HCT116 (cell line): ENCODE measurements at regions not wholly inside any gene's neighbourhood (a gene's known extent, or its start where the extent isn't known, plus 50 kb on each side); places are given as distances from the start of the nearest gene placed in this dataset.

Experiments used
- ATAC-seq: fragments of 200-7000 bp; cut with Tn5 transposase; 2 replicates; pipeline ENCODE4 v1.9.1; 2020; ENCODE audit warnings: mild to moderate bottlenecking, moderate library complexity
- BruUV-seq: library from RNA; stranded (reverse); fragments of 400-500 nt; replicated peaks from 2 replicates; lab custom pipeline; 2021; lab: Mats Ljungman, UMichigan
- CTCF ChIA-PET: fragments of 300-600 bp; sonication (Branson Sonifier 250); formaldehyde crosslinking; loops from one replicate; lab custom pipeline; 2021; ENCODE audit warnings: antibody characterized with exemption; lab: Charles Lee
- POLR2A ChIA-PET: fragments of 300-600, 350-600 bp; sonication (Branson Sonifier 250); formaldehyde crosslinking; loops from one replicate; lab custom pipeline; 2021; ENCODE audit warnings: antibody characterized with exemption; lab: Charles Lee
- RAD21 ChIA-PET, 2 experiments: fragments of 300-600 bp; sonication (Branson Sonifier 250); formaldehyde crosslinking; loops; one replicate each; lab custom pipeline; 2023; ENCODE audit warnings: low total read pairs in 2 of 2; ENCODE audit not compliant: uncharacterized antibody in 2 of 2, unreplicated experiment in 2 of 2, low non-redundant PET in 1 of 2; lab: Charles Lee
- DNase-seq: peaks from one replicate; pipeline ENCODE4 v3.0.0-alpha.2; 2010; ENCODE audit warnings: low read depth, low spot score
- H2AFZ ChIP-seq: fragments of 200-600 bp; shearing (Covaris generic), sonication (generic); 2 replicates; pipeline ENCODE4 v1.6.1; 2017; ENCODE audit warnings: low read depth, mixed run types, mixed read lengths, antibody characterized with exemption, low read length; ENCODE audit not compliant: poor library complexity, severe bottlenecking
- H3K27ac ChIP-seq: 2 replicates; pipeline ENCODE4 v1.5.1; 2012; ENCODE audit warnings: low read depth, low read length
- H3K27me3 ChIP-seq: fragments of 200-600 bp; sonication (generic); 2 replicates; pipeline ENCODE4 v1.6.1; 2016; ENCODE audit warnings: mixed run types, low read length, mixed read lengths; ENCODE audit not compliant: insufficient read depth
- H3K36me3 ChIP-seq, 2 experiments: fragments of 200-500 bp in 1 of 2; fragments of 200-600 bp in 1 of 2; sonication (Bioruptor generic) in 1 of 2; sonication (generic) in 1 of 2; 2 replicates each; pipeline versions ENCODE4 v1.5.1 to v1.6.1; 2014 to 2016; ENCODE audit warnings: low read length in 2 of 2, inconsistent platforms in 1 of 2, mixed read lengths in 1 of 2, mixed run types in 1 of 2; ENCODE audit not compliant: insufficient read depth in 2 of 2, control insufficient read depth in 1 of 2
- H3K4me1 ChIP-seq, 2 experiments: fragments of 200-600 bp in 1 of 2; sonication (generic) in 1 of 2; 2 replicates each; pipeline versions ENCODE4 v1.5.1 to v1.6.1; 2012 to 2017; ENCODE audit warnings: low read length in 2 of 2, inconsistent platforms in 1 of 2, mild to moderate bottlenecking in 1 of 2, mixed read lengths in 1 of 2, mixed run types in 1 of 2, moderate library complexity in 1 of 2; ENCODE audit not compliant: insufficient read depth in 2 of 2, control insufficient read depth in 1 of 2
- H3K4me2 ChIP-seq: fragments of 200-600 bp; sonication (generic); 2 replicates; pipeline ENCODE4 v1.6.1; 2017; ENCODE audit warnings: mixed run types, low read length, mixed read lengths
- H3K4me3 ChIP-seq, 2 experiments: fragments of 200-600 bp in 1 of 2; sonication (generic) in 1 of 2; replicated peaks in 1 of 2; 2 replicates each; pipeline ENCODE4 v1.5.1; 2011 to 2016; ENCODE audit warnings: low read length in 2 of 2, control low read depth in 1 of 2, low read depth in 1 of 2, mild to moderate bottlenecking in 1 of 2, mixed read lengths in 1 of 2, mixed run types in 1 of 2
- H3K79me2 ChIP-seq: fragments of 200-600 bp; sonication (generic); 2 replicates; pipeline ENCODE4 v1.6.1; 2017; ENCODE audit warnings: mild to moderate bottlenecking, mixed run types, low read length, moderate library complexity, mixed read lengths; ENCODE audit not compliant: insufficient read depth
- H3K9ac ChIP-seq: fragments of 200-600 bp; sonication (generic); 2 replicates; pipeline ENCODE4 v1.6.1; 2016; ENCODE audit warnings: low read length, mixed read lengths
- H3K9me2 ChIP-seq: fragments of 200-600 bp; sonication (generic), shearing (Covaris generic); 2 replicates; pipeline ENCODE4 v1.6.1; 2017; ENCODE audit warnings: mixed run types, mild to moderate bottlenecking, moderate library complexity; ENCODE audit not compliant: insufficient read depth
- H3K9me3 ChIP-seq, 2 experiments: fragments of 200-500 bp in 1 of 2; fragments of 200-600 bp in 1 of 2; sonication (Bioruptor generic) in 1 of 2; sonication (generic) in 1 of 2; 2 replicates each; pipeline ENCODE4 v1.6.1; 2014 to 2017; ENCODE audit warnings: low read length in 2 of 2, mixed read lengths in 2 of 2, inconsistent platforms in 1 of 2, low read depth in 1 of 2, mild to moderate bottlenecking in 1 of 2, mixed run types in 1 of 2, moderate library complexity in 1 of 2; ENCODE audit not compliant: control insufficient read depth in 1 of 2, insufficient read depth in 1 of 2
- H4K20me1 ChIP-seq: fragments of 200-600 bp; sonication (generic), shearing (Covaris generic); 2 replicates; pipeline ENCODE4 v1.6.1; 2017; ENCODE audit warnings: mixed run types, mild to moderate bottlenecking, moderate library complexity; ENCODE audit not compliant: insufficient read depth
- CBX3 ChIP-seq: IDR thresholded peaks from 2 replicates; pipeline ENCODE4 v1.6.1; 2012; ENCODE audit warnings: low read depth
- CEBPB ChIP-seq: IDR thresholded peaks from 2 replicates; pipeline ENCODE4 v1.6.1; 2012; ENCODE audit warnings: low read depth
- EGR1 ChIP-seq: IDR thresholded peaks from 2 replicates; pipeline ENCODE4 v1.6.1; 2012; ENCODE audit warnings: low read depth
- ELF1 ChIP-seq: IDR thresholded peaks from 2 replicates; pipeline ENCODE4 v1.6.1; 2012; ENCODE audit warnings: low read depth, borderline replicate concordance
- EZH2 ChIP-seq: fragments of 200-600 bp; sonication (generic); IDR thresholded peaks from 2 replicates; pipeline ENCODE4 v1.6.1; 2017; ENCODE audit warnings: antibody characterized with exemption, mixed run types
- EZH2phosphoT487 ChIP-seq: fragments of 200-600 bp; IDR thresholded peaks from 2 replicates; pipeline ENCODE4 v1.6.1; 2018; ENCODE audit warnings: antibody characterized with exemption, borderline replicate concordance
- JUND ChIP-seq: IDR thresholded peaks from 2 replicates; pipeline ENCODE4 v1.6.1; 2012
- POLR2A ChIP-seq: IDR thresholded peaks from 2 replicates; pipeline ENCODE4 v1.7.0; 2011; ENCODE audit warnings: borderline replicate concordance; ENCODE audit not compliant: insufficient read depth, insufficient read length; ENCODE audit errors: extremely low read depth
- POLR2AphosphoS5 ChIP-seq: IDR thresholded peaks from 2 replicates; pipeline ENCODE4 v1.6.1; 2011; ENCODE audit warnings: mild to moderate bottlenecking, low read depth, low read length, moderate library complexity
- RAD21 ChIP-seq: IDR thresholded peaks from 2 replicates; pipeline ENCODE4 v1.6.1; 2012; ENCODE audit warnings: low read depth, mild to moderate bottlenecking
- SIN3A ChIP-seq: IDR thresholded peaks from 2 replicates; pipeline ENCODE4 v1.6.1; 2012; ENCODE audit warnings: low read depth
- SRF ChIP-seq: IDR thresholded peaks from 2 replicates; pipeline ENCODE4 v1.6.1; 2012; ENCODE audit warnings: low read depth
- TCF7L2 ChIP-seq: IDR thresholded peaks from 2 replicates; pipeline ENCODE4 v1.7.0; 2011; ENCODE audit warnings: borderline replicate concordance, inconsistent platforms; ENCODE audit not compliant: insufficient read depth, insufficient read length; ENCODE audit errors: extremely low read depth
- ZFX ChIP-seq: fragments of 450-650 bp; IDR thresholded peaks from 2 replicates; pipeline ENCODE4 v1.6.1; 2017
- ZNF274 ChIP-seq: fragments of 200-500 bp; sonication (Bioruptor generic); IDR thresholded peaks from 2 replicates; pipeline ENCODE4 v1.6.1; 2014; ENCODE audit warnings: mild to moderate bottlenecking, low read depth, low read length, inconsistent platforms
- intact Hi-C: fragments of 100-400 bp; cut with micrococcal nuclease; formaldehyde crosslinking; loops from 2 replicates; pipeline ENCODE4 v1.10.0; 2022
- TF ChIP-seq, protein P1 (sequence below): IDR thresholded peaks from 2 replicates; pipeline ENCODE4 v1.6.1; 2011; ENCODE audit warnings: mild to moderate bottlenecking, low read length, moderate library complexity; ENCODE audit not compliant: insufficient replicate concordance; ENCODE audit errors: extremely low read depth
- TF ChIP-seq, protein P2 (sequence below): IDR thresholded peaks from 2 replicates; pipeline ENCODE4 v1.6.1; 2012
- TF ChIP-seq, protein P3 (sequence below): IDR thresholded peaks from 2 replicates; pipeline ENCODE4 v1.6.1; 2012; ENCODE audit warnings: low read depth
- TF ChIP-seq, protein P4 (sequence below), 3 experiments: fragments of 200-600 bp in 1 of 3; sonication (generic) in 1 of 3; IDR thresholded peaks in 2 of 3; conservative IDR thresholded peaks in 1 of 3; 2 replicates each; pipeline ENCODE4 v1.5.1; 2012 to 2017; ENCODE audit warnings: low read depth in 2 of 3, low read length in 2 of 3, antibody characterized with exemption in 1 of 3, borderline replicate concordance in 1 of 3, control low read depth in 1 of 3, mild to moderate bottlenecking in 1 of 3, mixed read lengths in 1 of 3, mixed run types in 1 of 3, moderate library complexity in 1 of 3; ENCODE audit not compliant: insufficient read depth in 1 of 3

DNA sequence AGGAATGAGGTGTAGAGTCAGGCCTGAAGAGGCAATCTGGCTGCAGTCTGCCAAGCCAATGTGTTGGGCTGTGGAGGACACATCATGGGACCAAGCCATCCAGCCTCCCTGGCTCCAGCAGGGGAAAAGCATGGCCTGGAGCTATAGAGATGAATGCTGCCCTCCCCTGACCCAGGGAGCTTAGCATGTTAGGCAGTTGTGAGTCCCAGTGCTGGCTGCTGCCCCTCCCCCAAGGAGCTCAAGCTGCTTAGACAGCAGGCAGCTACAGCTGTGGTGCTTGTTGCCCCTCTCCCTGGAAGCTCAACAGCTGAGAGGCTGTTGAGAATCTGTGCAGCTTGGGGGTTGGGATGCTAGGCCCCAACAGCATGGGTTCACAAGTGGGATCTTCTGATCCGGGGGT is 85.6 kb upstream of the DNAJC19 start:
- Histone ChIP-seq H3K27ac (no peak overlapping the region), H3K79me2 (no peaks in the 10 kb centered on the region), H3K4me2 (no peak overlapping the region), H3K9ac (no peak overlapping the region), H3K4me3 (no peak overlapping the region), H4K20me1 (no peaks in the 10 kb centered on the region), H3K36me3 (no peaks in the 10 kb centered on the region), H3K9me3 (no peaks in the 10 kb centered on the region), H3K9me2 (no peaks in the 10 kb centered on the region), H3K4me1 (no peaks in the 10 kb centered on the region), H2AFZ (no peak overlapping the region), H3K27me3 (peaks cover 9% of the 10 kb centered on the region; the same call in 1 of the 2 replicates)
- POLR2A ChIA-PET, result no interaction called here
- TF ChIP-seq EGR1, result no peak
- TF ChIP-seq POLR2A, result no peak
- TF ChIP-seq EZH2phosphoT487, result no peak
- TF ChIP-seq EZH2, result no peak
- no peak for TF ChIP-seq ZFX
- TF ChIP-seq SIN3A, result no peak
- TF ChIP-seq, protein P1, sequence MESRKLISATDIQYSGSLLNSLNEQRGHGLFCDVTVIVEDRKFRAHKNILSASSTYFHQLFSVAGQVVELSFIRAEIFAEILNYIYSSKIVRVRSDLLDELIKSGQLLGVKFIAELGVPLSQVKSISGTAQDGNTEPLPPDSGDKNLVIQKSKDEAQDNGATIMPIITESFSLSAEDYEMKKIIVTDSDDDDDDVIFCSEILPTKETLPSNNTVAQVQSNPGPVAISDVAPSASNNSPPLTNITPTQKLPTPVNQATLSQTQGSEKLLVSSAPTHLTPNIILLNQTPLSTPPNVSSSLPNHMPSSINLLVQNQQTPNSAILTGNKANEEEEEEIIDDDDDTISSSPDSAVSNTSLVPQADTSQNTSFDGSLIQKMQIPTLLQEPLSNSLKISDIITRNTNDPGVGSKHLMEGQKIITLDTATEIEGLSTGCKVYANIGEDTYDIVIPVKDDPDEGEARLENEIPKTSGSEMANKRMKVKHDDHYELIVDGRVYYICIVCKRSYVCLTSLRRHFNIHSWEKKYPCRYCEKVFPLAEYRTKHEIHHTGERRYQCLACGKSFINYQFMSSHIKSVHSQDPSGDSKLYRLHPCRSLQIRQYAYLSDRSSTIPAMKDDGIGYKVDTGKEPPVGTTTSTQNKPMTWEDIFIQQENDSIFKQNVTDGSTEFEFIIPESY, result no peak
- no peak for TF ChIP-seq CBX3
- no peak for TF ChIP-seq ELF1
- TF ChIP-seq, protein P2, sequence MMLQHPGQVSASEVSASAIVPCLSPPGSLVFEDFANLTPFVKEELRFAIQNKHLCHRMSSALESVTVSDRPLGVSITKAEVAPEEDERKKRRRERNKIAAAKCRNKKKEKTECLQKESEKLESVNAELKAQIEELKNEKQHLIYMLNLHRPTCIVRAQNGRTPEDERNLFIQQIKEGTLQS, result no peak
- TF ChIP-seq POLR2AphosphoS5, result no peak
- TF ChIP-seq, protein P3, sequence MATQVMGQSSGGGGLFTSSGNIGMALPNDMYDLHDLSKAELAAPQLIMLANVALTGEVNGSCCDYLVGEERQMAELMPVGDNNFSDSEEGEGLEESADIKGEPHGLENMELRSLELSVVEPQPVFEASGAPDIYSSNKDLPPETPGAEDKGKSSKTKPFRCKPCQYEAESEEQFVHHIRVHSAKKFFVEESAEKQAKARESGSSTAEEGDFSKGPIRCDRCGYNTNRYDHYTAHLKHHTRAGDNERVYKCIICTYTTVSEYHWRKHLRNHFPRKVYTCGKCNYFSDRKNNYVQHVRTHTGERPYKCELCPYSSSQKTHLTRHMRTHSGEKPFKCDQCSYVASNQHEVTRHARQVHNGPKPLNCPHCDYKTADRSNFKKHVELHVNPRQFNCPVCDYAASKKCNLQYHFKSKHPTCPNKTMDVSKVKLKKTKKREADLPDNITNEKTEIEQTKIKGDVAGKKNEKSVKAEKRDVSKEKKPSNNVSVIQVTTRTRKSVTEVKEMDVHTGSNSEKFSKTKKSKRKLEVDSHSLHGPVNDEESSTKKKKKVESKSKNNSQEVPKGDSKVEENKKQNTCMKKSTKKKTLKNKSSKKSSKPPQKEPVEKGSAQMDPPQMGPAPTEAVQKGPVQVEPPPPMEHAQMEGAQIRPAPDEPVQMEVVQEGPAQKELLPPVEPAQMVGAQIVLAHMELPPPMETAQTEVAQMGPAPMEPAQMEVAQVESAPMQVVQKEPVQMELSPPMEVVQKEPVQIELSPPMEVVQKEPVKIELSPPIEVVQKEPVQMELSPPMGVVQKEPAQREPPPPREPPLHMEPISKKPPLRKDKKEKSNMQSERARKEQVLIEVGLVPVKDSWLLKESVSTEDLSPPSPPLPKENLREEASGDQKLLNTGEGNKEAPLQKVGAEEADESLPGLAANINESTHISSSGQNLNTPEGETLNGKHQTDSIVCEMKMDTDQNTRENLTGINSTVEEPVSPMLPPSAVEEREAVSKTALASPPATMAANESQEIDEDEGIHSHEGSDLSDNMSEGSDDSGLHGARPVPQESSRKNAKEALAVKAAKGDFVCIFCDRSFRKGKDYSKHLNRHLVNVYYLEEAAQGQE, result no peak
- TF ChIP-seq, protein P4, sequence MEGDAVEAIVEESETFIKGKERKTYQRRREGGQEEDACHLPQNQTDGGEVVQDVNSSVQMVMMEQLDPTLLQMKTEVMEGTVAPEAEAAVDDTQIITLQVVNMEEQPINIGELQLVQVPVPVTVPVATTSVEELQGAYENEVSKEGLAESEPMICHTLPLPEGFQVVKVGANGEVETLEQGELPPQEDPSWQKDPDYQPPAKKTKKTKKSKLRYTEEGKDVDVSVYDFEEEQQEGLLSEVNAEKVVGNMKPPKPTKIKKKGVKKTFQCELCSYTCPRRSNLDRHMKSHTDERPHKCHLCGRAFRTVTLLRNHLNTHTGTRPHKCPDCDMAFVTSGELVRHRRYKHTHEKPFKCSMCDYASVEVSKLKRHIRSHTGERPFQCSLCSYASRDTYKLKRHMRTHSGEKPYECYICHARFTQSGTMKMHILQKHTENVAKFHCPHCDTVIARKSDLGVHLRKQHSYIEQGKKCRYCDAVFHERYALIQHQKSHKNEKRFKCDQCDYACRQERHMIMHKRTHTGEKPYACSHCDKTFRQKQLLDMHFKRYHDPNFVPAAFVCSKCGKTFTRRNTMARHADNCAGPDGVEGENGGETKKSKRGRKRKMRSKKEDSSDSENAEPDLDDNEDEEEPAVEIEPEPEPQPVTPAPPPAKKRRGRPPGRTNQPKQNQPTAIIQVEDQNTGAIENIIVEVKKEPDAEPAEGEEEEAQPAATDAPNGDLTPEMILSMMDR (IDR thresholded peaks at IDR 0.05 in 2 of 3, conservative IDR thresholded peaks at IDR 0.05 in 1 of 3; ENCODE audit: borderline replicate concordance in 1 of 3, insufficient read depth in 1 of 3, low read depth in 2 of 3, low read length in 2 of 3), result no peak
- TF ChIP-seq ZNF274, result no peak
- no peak for TF ChIP-seq RAD21
- TF ChIP-seq JUND, result no peak
- TF ChIP-seq TCF7L2, result no peak
- TF ChIP-seq CEBPB, result no peak
- TF ChIP-seq SRF, result no peak
- BruUV-seq, result no TSS peak
- ATAC-seq, result no peak
- intact Hi-C loops, result no loop called here
- RAD21 ChIA-PET, result no interaction called here
- DNase-seq, result no peak
- CTCF ChIA-PET, result no interaction called here
